Muscle of back (tissue), 3 donors: ENCODE measurements at regions not wholly inside any gene's neighbourhood (a gene's known extent, or its start where the extent isn't known, plus 50 kb on each side); places are given as distances from the start of the nearest gene placed in this dataset.

Source experiments
- DNase-seq, 3 donors: peaks; one replicate each; pipeline versions ENCODE4 v3.0.0 to v3.0.0-alpha.2; 2013

- DNase-seq: no peak
Observed at GRCh38 chr3:55343486-55344357, 143.4 kb downstream of the WNT5A start.

DNA sequence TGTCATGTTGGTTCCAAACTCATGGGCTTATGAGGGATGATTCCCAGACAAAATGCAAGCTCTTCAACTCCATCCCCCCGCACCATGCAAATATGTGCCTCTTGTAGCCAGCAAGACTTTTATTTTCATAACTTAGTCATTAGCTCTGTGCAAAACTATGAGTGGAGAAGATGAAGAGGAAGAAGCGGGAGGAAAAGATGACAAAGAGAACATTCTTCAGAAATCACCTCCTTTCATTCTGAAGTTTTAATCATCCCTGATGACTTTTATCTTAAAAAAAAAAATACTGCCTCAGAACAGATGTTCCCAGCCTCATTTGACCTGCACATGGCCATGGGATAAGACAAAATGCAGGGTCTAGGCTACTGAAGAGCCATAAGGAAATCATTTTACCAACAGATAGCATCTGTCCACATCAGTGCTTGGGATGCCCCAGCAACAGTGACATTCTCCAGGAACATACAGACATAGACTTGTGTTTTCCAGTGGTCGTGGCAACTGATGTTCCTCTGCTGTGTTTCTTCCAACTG is 145.5 kb downstream of the WNT5A start:
- DNase-seq: peak in 1 of 3 donors; percentile 60

DNA sequence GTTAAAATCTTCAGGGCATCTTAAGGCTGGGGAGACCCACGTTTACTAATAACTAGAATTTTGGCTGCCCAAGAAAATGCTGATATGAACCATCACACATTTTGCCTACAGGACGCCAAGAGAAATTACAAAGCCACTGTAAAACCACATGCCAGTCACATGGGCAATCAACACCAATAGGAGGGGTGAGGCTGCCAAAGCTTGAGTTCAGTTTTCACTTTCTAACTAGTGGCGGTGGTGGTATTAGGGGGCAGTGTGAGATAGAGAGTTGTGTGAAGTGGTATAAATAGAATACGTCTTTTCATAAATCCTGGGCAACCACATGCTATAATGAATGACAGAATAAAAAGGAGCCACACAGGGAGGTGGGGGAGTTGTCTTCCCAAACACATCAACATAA is 147.3 kb downstream of the WNT5A start:
- no peak for DNase-seq

- no peak for DNase-seq
Observed at GRCh38 chr3:55339390-55339789, 147.7 kb downstream of the WNT5A start.

- no peak for DNase-seq
Observed at GRCh38 chr3:55337641-55338180, 149.4 kb downstream of the WNT5A start.

GRCh38 chr3:55333923-55334322 is 153.2 kb downstream of the WNT5A start:
- peak in 1 of 3 donors; percentile 61 for DNase-seq

- DNase-seq: no peak
Observed at GRCh38 chr3:55333046-55333445, 154.1 kb downstream of the WNT5A start.

- DNase-seq: no peak
Observed at GRCh38 chr3:55332176-55332575, 154.9 kb downstream of the WNT5A start.

GRCh38 chr3:55331524-55331923 is 155.6 kb downstream of the WNT5A start:
- no peak for DNase-seq

GRCh38 chr3:55330756-55331155 is 156.3 kb downstream of the WNT5A start:
- DNase-seq: no peak

DNA sequence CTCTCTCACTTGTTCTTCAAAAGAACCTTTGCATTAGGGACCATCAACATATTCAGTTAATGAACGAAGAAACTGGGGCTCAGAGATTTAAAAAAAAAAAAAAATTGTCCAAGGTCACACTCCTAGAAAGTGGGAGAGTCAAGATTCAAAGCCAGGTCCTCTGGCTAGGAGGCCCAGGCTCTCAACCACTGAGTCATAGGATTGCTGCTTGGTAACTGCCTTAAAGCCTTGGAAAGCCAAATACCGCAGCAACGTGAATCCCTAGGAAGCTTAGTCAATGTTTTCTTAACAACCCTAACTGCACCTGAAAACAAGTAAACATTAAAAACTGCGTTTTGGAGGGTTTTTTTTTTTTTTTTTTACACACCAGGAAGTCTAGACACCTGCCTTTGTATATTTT is 156.8 kb downstream of the WNT5A start:
- peak in 1 of 3 donors; percentile 89 for DNase-seq

GRCh38 chr3:55329849-55330248 is 157.3 kb downstream of the WNT5A start:
- peak in 1 of 3 donors; percentile 88 for DNase-seq

DNA sequence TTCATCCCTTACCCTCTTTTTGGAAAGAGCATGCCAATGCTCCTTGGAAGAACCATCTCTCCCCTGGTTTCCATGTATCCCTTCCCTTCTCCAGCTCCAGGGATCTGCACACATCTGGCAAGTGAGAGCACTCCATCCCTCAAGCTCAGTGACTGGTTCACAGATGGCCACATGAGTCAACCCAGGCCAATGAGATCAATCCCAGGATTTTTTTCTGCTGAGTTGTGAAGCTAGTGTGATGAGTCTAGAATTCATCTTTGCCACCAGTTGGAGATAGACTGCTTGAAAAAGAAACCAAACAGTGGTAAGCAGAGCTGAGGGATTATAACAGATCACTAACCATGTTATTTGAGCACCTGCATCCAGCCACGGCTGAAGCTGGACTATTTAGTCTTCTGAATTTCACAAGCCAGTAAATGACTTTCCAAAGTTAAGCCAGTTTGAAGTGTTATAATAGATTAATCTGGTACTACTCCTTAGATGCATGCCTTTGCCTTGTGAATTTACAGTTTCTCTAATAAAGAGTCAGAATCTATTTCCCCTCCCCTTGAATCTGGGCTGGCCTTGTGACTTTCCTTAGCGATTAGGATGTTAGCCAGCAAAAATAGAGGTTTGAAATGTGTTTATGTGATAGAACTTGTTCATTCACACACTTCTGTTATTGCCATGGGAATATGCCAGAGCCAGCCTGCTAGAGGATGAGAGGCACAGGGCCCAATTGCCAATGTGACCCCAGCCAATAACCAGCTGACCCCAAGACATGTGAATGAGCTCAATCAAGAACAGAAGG is 159.8 kb downstream of the WNT5A start:
- DNase-seq: peak in 1 of 3 donors; percentile 47

GRCh38 chr3:55322638-55323037 is 164.5 kb downstream of the WNT5A start:
- DNase-seq: peak in 1 of 3 donors; percentile 18

DNA sequence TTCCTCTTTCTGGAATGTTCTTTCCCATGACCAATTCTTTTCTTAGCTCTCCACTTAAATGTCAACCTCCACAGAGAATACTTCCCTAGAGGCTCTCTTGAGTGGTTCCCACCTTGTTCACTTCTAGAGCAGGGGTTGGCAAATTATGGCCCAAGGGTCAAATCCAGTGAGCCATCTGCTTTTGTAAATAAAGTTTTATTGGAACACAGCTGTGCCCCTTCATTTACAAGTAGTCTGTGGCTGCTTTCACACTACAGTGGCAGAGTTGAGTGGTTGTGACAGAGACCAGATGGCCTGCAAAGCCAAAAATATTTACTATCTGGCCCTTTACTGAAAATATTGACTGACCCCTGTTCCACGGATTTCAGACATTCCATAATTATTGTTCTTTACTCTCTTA is 166.2 kb downstream of the WNT5A start:
- no peak for DNase-seq

DNA sequence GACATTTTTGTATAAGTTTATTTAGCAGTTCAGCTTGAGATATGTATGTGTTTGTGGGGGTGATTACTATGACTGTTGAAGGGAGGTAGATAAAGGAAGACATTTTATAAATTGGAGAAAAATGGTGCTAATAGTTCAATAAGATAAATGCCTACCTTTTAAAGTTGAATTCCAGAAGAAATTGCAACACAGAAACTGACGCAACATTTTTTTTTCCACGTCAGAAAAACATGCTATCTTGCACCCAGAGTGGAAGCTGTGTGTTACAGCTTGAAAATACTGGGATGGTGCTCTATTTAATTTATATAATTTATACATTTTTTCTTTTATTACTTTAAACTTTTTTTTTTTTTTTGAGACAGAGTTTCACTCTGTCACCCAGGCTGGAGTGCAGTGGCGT is 171.7 kb downstream of the WNT5A start:
- DNase-seq: no peak

GRCh38 chr3:55313666-55314065 is 173.4 kb downstream of the WNT5A start:
- no peak for DNase-seq

GRCh38 chr3:55309336-55309735 is 177.8 kb downstream of the WNT5A start:
- DNase-seq: peak in 1 of 3 donors; percentile 28

GRCh38 chr3:55307622-55308021 is 179.5 kb downstream of the WNT5A start:
- DNase-seq: no peak

- DNase-seq: peak; percentile 22 to 58 (median 26)
Observed at GRCh38 chr3:55305696-55306485, 181.2 kb downstream of the WNT5A start.

DNA sequence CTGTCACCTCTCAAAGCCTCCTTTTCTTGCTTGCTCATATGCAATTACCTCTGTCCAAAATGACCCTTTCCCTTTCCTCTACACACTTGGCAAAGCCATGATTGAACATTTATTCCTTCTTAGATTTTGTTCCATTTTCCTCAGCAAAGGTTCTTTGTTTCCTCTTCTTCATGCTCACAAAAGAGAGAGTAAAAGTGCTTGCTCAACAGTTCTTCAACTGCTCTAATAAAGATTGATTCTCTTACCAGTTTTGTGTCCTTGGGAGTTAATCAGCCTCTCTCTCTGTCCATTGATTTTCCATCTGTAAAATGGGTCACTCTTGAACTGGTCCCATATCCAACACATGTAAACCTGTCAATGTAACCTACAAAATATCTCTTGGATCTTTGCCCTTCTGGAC is 186.4 kb downstream of the WNT5A start:
- DNase-seq: no peak

DNA sequence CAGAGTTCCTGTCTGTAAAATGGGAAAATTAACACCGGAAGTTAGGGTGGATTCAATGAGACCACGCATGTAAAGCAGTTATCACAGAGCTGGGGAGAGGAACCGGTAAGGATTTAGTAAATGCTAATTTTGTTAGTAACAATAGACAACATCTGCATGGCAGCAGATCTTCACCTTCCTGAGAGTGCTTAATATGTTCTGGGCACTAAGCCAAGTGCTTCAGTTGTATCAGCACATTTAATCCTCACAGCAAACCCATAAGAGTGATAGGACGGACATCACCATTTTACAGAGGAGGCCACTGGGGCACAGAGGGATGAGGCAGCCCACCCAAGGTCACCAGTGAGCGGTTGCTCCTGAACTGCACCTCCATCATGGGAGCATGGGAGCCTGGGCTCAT is 189.4 kb downstream of the WNT5A start:
- no peak for DNase-seq
